ENCODE measurements at regions not wholly inside any gene's neighbourhood (a gene's known extent, or its start where the extent isn't known, plus 50 kb on each side); places are given as distances from the start of the nearest gene placed in this dataset.

- Mint-ChIP-seq H3K27ac (ENCODE audit: unreplicated experiment) (no peak overlapping the region), H3K4me3 (ENCODE audit: unreplicated experiment) (no peak overlapping the region), H3K9me3 (ENCODE audit: unreplicated experiment) (no peaks in the 10 kb centered on the region), H3K36me3 (ENCODE audit: low read depth, unreplicated experiment) (no peaks in the 10 kb centered on the region), H3K27me3 (ENCODE audit: unreplicated experiment) (no peaks in the 10 kb centered on the region), H3K4me1 (ENCODE audit: unreplicated experiment) (no peaks in the 10 kb centered on the region)
- no peak for TF ChIP-seq CTCF (IDR thresholded peaks at IDR 0.05; ENCODE audit: unreplicated experiment)
- no peak for DNase-seq (ENCODE audit: low spot score)
Observed at GRCh38 chr9:90268613-90269012, 374.0 kb downstream of the DIRAS2 start.

GRCh38 chr9:90271707-90272106 lies 370.9 kb downstream of the DIRAS2 start:
- no peaks in the 10 kb centered on the region for H3K4me1 Mint-ChIP-seq (ENCODE audit: unreplicated experiment)
- H3K9me3 Mint-ChIP-seq (ENCODE audit: unreplicated experiment), result no peaks in the 10 kb centered on the region
- no peak overlapping the region for H3K4me3 Mint-ChIP-seq (ENCODE audit: unreplicated experiment)
- TF ChIP-seq CTCF (IDR thresholded peaks at IDR 0.05; ENCODE audit: unreplicated experiment), result no peak
- no peak for DNase-seq (ENCODE audit: low spot score)
- H3K27ac Mint-ChIP-seq (ENCODE audit: unreplicated experiment), result no peak overlapping the region
- H3K27me3 Mint-ChIP-seq (ENCODE audit: unreplicated experiment), result no peaks in the 10 kb centered on the region
- H3K36me3 Mint-ChIP-seq (ENCODE audit: low read depth, unreplicated experiment), result no peaks in the 10 kb centered on the region

- DNase-seq (ENCODE audit: low spot score), result peak; percentile 4
- Mint-ChIP-seq H3K9me3 (ENCODE audit: unreplicated experiment) (no peaks in the 10 kb centered on the region), H3K4me1 (ENCODE audit: unreplicated experiment) (no peaks in the 10 kb centered on the region), H3K36me3 (ENCODE audit: low read depth, unreplicated experiment) (no peaks in the 10 kb centered on the region), H3K4me3 (ENCODE audit: unreplicated experiment) (no peak overlapping the region), H3K27me3 (ENCODE audit: unreplicated experiment) (no peaks in the 10 kb centered on the region), H3K27ac (ENCODE audit: unreplicated experiment) (no peak overlapping the region)
- no peak for TF ChIP-seq CTCF (IDR thresholded peaks at IDR 0.05; ENCODE audit: unreplicated experiment)
Observed at GRCh38 chr9:90274725-90275124, 367.9 kb downstream of the DIRAS2 start.

- Mint-ChIP-seq H3K9me3 (ENCODE audit: unreplicated experiment) (no peaks in the 10 kb centered on the region), H3K27ac (ENCODE audit: unreplicated experiment) (no peak overlapping the region), H3K36me3 (ENCODE audit: low read depth, unreplicated experiment) (no peaks in the 10 kb centered on the region), H3K27me3 (ENCODE audit: unreplicated experiment) (no peaks in the 10 kb centered on the region), H3K4me3 (ENCODE audit: unreplicated experiment) (no peak overlapping the region), H3K4me1 (ENCODE audit: unreplicated experiment) (no peaks in the 10 kb centered on the region)
- no peak for TF ChIP-seq CTCF (IDR thresholded peaks at IDR 0.05; ENCODE audit: unreplicated experiment)
- DNase-seq (ENCODE audit: low spot score), result no peak
Observed at GRCh38 chr9:90285946-90286345, 356.7 kb downstream of the DIRAS2 start.

GRCh38 chr9:90287567-90288274 lies 354.9 kb downstream of the DIRAS2 start:
- Mint-ChIP-seq H3K4me1 (ENCODE audit: unreplicated experiment) (no peaks in the 10 kb centered on the region), H3K27me3 (ENCODE audit: unreplicated experiment) (no peaks in the 10 kb centered on the region), H3K36me3 (ENCODE audit: low read depth, unreplicated experiment) (no peaks in the 10 kb centered on the region), H3K9me3 (ENCODE audit: unreplicated experiment) (no peaks in the 10 kb centered on the region), H3K4me3 (ENCODE audit: unreplicated experiment) (no peak overlapping the region), H3K27ac (ENCODE audit: unreplicated experiment) (no peak overlapping the region)
- no peak for TF ChIP-seq CTCF (IDR thresholded peaks at IDR 0.05; ENCODE audit: unreplicated experiment)
- no peak for DNase-seq (ENCODE audit: low spot score)

All from endothelial cell (in vitro differentiated cells).